Ectodermal cell (in vitro differentiated cells): ENCODE measurements at regions not wholly inside any gene's neighbourhood (a gene's known extent, or its start where the extent isn't known, plus 50 kb on each side); places are given as distances from the start of the nearest gene placed in this dataset.

ENCODE experiments used
- H3K27ac ChIP-seq: 2 replicates; pipeline ENCODE4 v1.7.0; 2013; ENCODE audit warnings: mild to moderate bottlenecking, low read depth, low read length; ENCODE audit not compliant: insufficient read depth, poor library complexity, severe bottlenecking
- H3K27me3 ChIP-seq: 2 replicates; pipeline ENCODE4 v1.7.0; 2013; ENCODE audit warnings: mild to moderate bottlenecking, low read length; ENCODE audit not compliant: insufficient read depth, control insufficient read depth, poor library complexity, severe bottlenecking
- H3K36me3 ChIP-seq: one replicate; pipeline ENCODE4 v1.7.0; 2013; ENCODE audit warnings: low read length; ENCODE audit not compliant: control insufficient read depth, insufficient read depth
- H3K4me1 ChIP-seq: one replicate; pipeline ENCODE4 v1.7.0; 2013; ENCODE audit warnings: low read length; ENCODE audit not compliant: control insufficient read depth, insufficient read depth
- H3K4me3 ChIP-seq: 2 replicates; pipeline ENCODE4 v1.7.0; 2013; ENCODE audit warnings: low read depth, low read length, control low read depth; ENCODE audit not compliant: insufficient read depth
- H3K9me3 ChIP-seq: 2 replicates; pipeline ENCODE4 v1.7.0; 2013; ENCODE audit warnings: mild to moderate bottlenecking, low read length, moderate library complexity; ENCODE audit not compliant: control insufficient read depth
- WGBS, 2 experiments: methylation state at CpG; one replicate each; pipeline ENCODE4 v1.1.7; 2013; ENCODE audit warnings: missing lambda C conversion rate in 2 of 2; 5-methylcytosine and 5-hydroxymethylcytosine counted together

- H3K4me1 ChIP-seq = no peaks in the 10 kb centered on the region
- no peak overlapping the region for H3K27ac ChIP-seq
- no peaks in the 10 kb centered on the region for H3K36me3 ChIP-seq
- H3K27me3 ChIP-seq = no peaks in the 10 kb centered on the region
- 87 to 90% methylated on average over 3 of the region's 3 CpGs for WGBS, 2 experiments
- H3K9me3 ChIP-seq = no peaks in the 10 kb centered on the region
- H3K4me3 ChIP-seq = no peak overlapping the region
Observed at GRCh38 chr4:179582164-179582905, 2140.1 kb upstream of the AGA start.

GRCh38 chr4:179583221-179583620 lies 2141.0 kb upstream of the AGA start:
- no peak overlapping the region for H3K4me3 ChIP-seq
- no peaks in the 10 kb centered on the region for H3K4me1 ChIP-seq
- H3K27ac ChIP-seq = no peak overlapping the region
- no peaks in the 10 kb centered on the region for H3K9me3 ChIP-seq
- WGBS, 2 experiments = 18 to 25% methylated on average over 4 of the region's 4 CpGs
- no peaks in the 10 kb centered on the region for H3K36me3 ChIP-seq
- H3K27me3 ChIP-seq = no peaks in the 10 kb centered on the region

- H3K9me3 ChIP-seq = no peaks in the 10 kb centered on the region
- no peaks in the 10 kb centered on the region for H3K27me3 ChIP-seq
- no peaks in the 10 kb centered on the region for H3K36me3 ChIP-seq
- no peak overlapping the region for H3K27ac ChIP-seq
- WGBS, 2 experiments = 77 to 80% methylated on average over 6 to 7 of the region's 7 CpGs
- H3K4me3 ChIP-seq = no peak overlapping the region
- H3K4me1 ChIP-seq = no peaks in the 10 kb centered on the region
Observed at GRCh38 chr4:179584101-179584500, 2141.9 kb upstream of the AGA start.

- no peak overlapping the region for H3K27ac ChIP-seq
- H3K36me3 ChIP-seq = no peaks in the 10 kb centered on the region
- H3K4me3 ChIP-seq = no peak overlapping the region
- no peaks in the 10 kb centered on the region for H3K4me1 ChIP-seq
- no peaks in the 10 kb centered on the region for H3K9me3 ChIP-seq
- 87 to 100% methylated on average over 1 to 3 of the region's 3 CpGs for WGBS, 2 experiments
- no peaks in the 10 kb centered on the region for H3K27me3 ChIP-seq
Observed at GRCh38 chr4:179585761-179586160, 2143.5 kb upstream of the AGA start.

GRCh38 chr4:179586460-179586859 lies 2144.2 kb upstream of the AGA start:
- Histone ChIP-seq H3K9me3 (no peaks in the 10 kb centered on the region), H3K27me3 (no peaks in the 10 kb centered on the region), H3K4me3 (no peak overlapping the region), H3K27ac (no peak overlapping the region), H3K4me1 (no peaks in the 10 kb centered on the region), H3K36me3 (no peaks in the 10 kb centered on the region)
- 85 to 91% methylated on average over 8 of the region's 8 CpGs for WGBS, 2 experiments

GRCh38 chr4:179595671-179596410 lies 2153.6 kb upstream of the AGA start:
- 89 to 91% methylated on average over 6 of the region's 6 CpGs for WGBS, 2 experiments
- Histone ChIP-seq H3K27ac (no peak overlapping the region), H3K9me3 (no peaks in the 10 kb centered on the region), H3K36me3 (no peaks in the 10 kb centered on the region), H3K4me3 (no peak overlapping the region), H3K4me1 (no peaks in the 10 kb centered on the region), H3K27me3 (no peaks in the 10 kb centered on the region)

- 78 to 82% methylated on average over 1 of the region's 2 CpGs for WGBS, 2 experiments
- Histone ChIP-seq H3K27ac (no peak overlapping the region), H3K4me3 (no peak overlapping the region), H3K4me1 (no peaks in the 10 kb centered on the region), H3K36me3 (no peaks in the 10 kb centered on the region), H3K9me3 (no peaks in the 10 kb centered on the region), H3K27me3 (no peaks in the 10 kb centered on the region)
Observed at GRCh38 chr4:179596621-179597020, 2154.4 kb upstream of the AGA start.

GRCh38 chr4:179597301-179597700 lies 2155.1 kb upstream of the AGA start:
- Histone ChIP-seq H3K9me3 (no peaks in the 10 kb centered on the region), H3K4me1 (no peaks in the 10 kb centered on the region), H3K27me3 (no peaks in the 10 kb centered on the region), H3K36me3 (no peaks in the 10 kb centered on the region), H3K27ac (no peak overlapping the region), H3K4me3 (no peak overlapping the region)
- 47 to 62% methylated on average over 2 of the region's 2 CpGs for WGBS, 2 experiments

- 91 to 100% methylated on average over 2 of the region's 2 CpGs for WGBS, 2 experiments
- Histone ChIP-seq H3K4me1 (no peaks in the 10 kb centered on the region), H3K9me3 (no peaks in the 10 kb centered on the region), H3K4me3 (no peak overlapping the region), H3K27ac (no peak overlapping the region), H3K27me3 (no peaks in the 10 kb centered on the region), H3K36me3 (no peaks in the 10 kb centered on the region)
Observed at GRCh38 chr4:179601671-179602070, 2159.4 kb upstream of the AGA start.

GRCh38 chr4:179605196-179605595 lies 2163.0 kb upstream of the AGA start:
- H3K36me3 ChIP-seq = no peaks in the 10 kb centered on the region
- H3K27ac ChIP-seq = no peak overlapping the region
- 97% methylated on average over 5 of the region's 5 CpGs for WGBS, 2 experiments

More at GRCh38 chr4:179605196-179605595, 2163.0 kb upstream of the AGA start:
- H3K9me3 ChIP-seq = no peaks in the 10 kb centered on the region
- H3K4me1 ChIP-seq = no peaks in the 10 kb centered on the region
- H3K4me3 ChIP-seq = no peak overlapping the region
- H3K27me3 ChIP-seq = no peaks in the 10 kb centered on the region
